Fibroblast of mammary gland (primary cell): ENCODE measurements at regions not wholly inside any gene's neighbourhood (a gene's known extent, or its start where the extent isn't known, plus 50 kb on each side); places are given as distances from the start of the nearest gene placed in this dataset.

Experiments used
- DNase-seq: peaks from one replicate; pipeline ENCODE4 v3.0.0-alpha.2; 2010; ENCODE audit warnings: low read depth
- H3K4me3 ChIP-seq: 2 replicates; pipeline ENCODE4 v1.5.1; 2011; ENCODE audit warnings: low read depth, mild to moderate bottlenecking, low read length, moderate library complexity; ENCODE audit not compliant: control insufficient read depth
- TF ChIP-seq, protein P1 (sequence below): conservative IDR thresholded peaks from 2 replicates; pipeline ENCODE4 v1.5.1; 2011; ENCODE audit warnings: low read depth, low read length, inconsistent platforms; ENCODE audit not compliant: control insufficient read depth, insufficient read depth

GRCh38 chr1:67555461-67556296, 125.5 kb upstream of the SERBP1 start:
- DNase-seq, result no peak
- TF ChIP-seq, protein P1, sequence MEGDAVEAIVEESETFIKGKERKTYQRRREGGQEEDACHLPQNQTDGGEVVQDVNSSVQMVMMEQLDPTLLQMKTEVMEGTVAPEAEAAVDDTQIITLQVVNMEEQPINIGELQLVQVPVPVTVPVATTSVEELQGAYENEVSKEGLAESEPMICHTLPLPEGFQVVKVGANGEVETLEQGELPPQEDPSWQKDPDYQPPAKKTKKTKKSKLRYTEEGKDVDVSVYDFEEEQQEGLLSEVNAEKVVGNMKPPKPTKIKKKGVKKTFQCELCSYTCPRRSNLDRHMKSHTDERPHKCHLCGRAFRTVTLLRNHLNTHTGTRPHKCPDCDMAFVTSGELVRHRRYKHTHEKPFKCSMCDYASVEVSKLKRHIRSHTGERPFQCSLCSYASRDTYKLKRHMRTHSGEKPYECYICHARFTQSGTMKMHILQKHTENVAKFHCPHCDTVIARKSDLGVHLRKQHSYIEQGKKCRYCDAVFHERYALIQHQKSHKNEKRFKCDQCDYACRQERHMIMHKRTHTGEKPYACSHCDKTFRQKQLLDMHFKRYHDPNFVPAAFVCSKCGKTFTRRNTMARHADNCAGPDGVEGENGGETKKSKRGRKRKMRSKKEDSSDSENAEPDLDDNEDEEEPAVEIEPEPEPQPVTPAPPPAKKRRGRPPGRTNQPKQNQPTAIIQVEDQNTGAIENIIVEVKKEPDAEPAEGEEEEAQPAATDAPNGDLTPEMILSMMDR, result no peak
- no peak overlapping the region for H3K4me3 ChIP-seq

DNA sequence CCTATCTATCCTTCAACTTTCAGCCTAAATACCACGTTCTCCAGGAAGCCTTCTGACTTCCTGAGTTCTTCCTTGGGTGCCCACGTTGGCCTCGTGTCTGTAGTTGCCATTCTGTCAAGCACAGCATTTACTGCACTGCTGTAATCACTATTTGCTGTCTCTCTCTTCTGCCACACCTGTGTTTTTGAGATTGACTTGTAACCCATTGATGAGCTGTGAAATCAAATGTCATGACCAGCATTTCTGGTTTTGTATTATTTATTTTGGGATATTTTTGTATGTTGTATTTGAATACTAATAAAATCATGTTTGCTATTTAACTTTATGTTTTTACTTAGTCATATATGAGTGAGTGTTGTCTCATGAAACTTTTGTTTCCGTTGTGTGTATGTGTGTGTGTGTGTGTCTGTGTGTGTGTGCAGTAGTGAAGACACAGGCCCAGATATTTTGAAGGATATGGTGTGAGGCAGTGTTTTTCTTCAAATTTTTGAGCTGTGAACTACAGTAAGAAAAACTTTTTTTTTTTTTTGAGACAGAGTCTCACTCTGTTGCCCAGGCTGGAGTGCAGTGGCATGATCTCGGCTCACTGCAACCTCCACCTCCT, 126.2 kb upstream of the SERBP1 start:
- H3K4me3 ChIP-seq, result no peak overlapping the region
- TF ChIP-seq, protein P1, result no peak
- no peak for DNase-seq

- DNase-seq, result no peak
- TF ChIP-seq, protein P1, result no peak
- H3K4me3 ChIP-seq, result no peak overlapping the region
Observed at GRCh38 chr1:67557696-67558448, 127.1 kb upstream of the GADD45A start.

GRCh38 chr1:67558449-67559193, 126.4 kb upstream of the GADD45A start:
- no peak overlapping the region for H3K4me3 ChIP-seq

DNA sequence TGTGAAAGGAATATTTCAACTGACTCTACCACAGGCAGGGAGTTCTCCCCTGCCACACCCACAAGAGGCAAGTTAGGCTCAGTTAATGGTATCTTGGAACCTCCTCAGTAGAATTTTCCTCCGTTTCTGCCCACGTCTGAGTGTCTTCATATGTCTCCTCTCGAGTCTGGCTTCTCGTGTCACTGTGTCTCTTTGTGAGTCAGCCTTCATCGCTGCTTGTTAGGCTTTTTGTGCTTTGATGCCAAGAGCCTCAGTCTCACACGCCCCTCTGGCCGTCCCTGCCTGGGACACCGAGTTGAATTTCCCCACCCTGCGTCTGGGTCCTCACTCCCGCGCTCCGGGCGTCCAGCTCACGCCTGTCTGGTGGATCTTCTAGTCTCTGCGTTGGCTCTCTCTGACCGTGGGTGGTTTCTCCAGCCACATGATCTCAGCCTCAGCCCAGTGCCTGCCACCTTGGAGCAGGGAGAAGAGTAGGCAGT, 125.7 kb upstream of the GADD45A start:
- DNase-seq, result peak; percentile 62
- peak overlapping the region; percentile 33 for H3K4me3 ChIP-seq
- TF ChIP-seq, protein P1, result no peak

More at GRCh38 chr1:67558449-67559193, 126.4 kb upstream of the GADD45A start:
- TF ChIP-seq, protein P1, result no peak
- no peak for DNase-seq
